ENCODE measurements at regions not wholly inside any gene's neighbourhood (a gene's known extent, or its start where the extent isn't known, plus 50 kb on each side); places are given as distances from the start of the nearest gene placed in this dataset.

DNA sequence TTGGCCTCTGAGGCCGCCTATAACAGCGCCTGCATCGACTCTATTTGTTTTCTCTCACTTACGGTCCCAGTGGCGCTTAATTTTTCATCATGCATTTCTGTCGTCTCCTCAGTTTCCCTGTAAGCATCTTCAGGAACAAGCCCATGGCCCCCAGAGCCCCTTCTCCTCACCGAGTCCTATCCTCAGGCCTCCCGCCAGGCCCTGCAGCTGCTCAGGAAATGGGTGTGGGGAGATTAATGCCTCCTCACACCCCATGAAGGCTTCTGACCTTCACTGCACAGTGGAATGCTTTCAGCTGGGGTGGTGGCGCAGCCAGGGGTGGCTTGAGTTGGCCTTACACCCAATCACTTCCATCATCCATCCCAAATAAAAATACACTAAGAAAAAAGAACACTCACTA is 260.4 kb downstream of the FAM43A start:
- Mint-ChIP-seq H3K9me3 (peaks cover 4% of the 10 kb centered on the region; the same call in 1 of the 3 replicates), H3K4me1 (peaks cover 11% of the 10 kb centered on the region), H3K27me3 (ENCODE audit: insufficient read depth, low read depth, poor library complexity) (peaks cover 6% of the 10 kb centered on the region), H3K36me3 (ENCODE audit: low read depth) (no peaks in the 10 kb centered on the region), H3K4me3 (no peak overlapping the region), H3K27ac (no peak overlapping the region)
- no peaks in the 10 kb centered on the region for H3K27me3 ChIP-seq (ENCODE audit: insufficient read depth)
- no peak overlapping the region for H3K4me2 ChIP-seq
- H4K20me1 ChIP-seq (replicated peaks; ENCODE audit: insufficient read depth), result no peaks in the 10 kb centered on the region; the same call in 1 of the 2 replicates
- H3K4me1 ChIP-seq (ENCODE audit: insufficient read depth), result no peaks in the 10 kb centered on the region
- no peak overlapping the region for H3K4me3 ChIP-seq
- 0 out of 2 replicates have a peak overlapping the region, but pooled peaks have one; percentile 56 for H2AFZ ChIP-seq
- no peaks in the 10 kb centered on the region for H3K79me2 ChIP-seq (replicated peaks; ENCODE audit: insufficient read depth)
- no peaks in the 10 kb centered on the region for H3K36me3 ChIP-seq (ENCODE audit: insufficient read depth)
- H3F3A ChIP-seq (replicated peaks; ENCODE audit: low read depth), result no peaks in the 10 kb centered on the region
- no peaks in the 10 kb centered on the region for H3K9me2 ChIP-seq (ENCODE audit: insufficient read depth)
- no peak overlapping the region for H3K27ac ChIP-seq (ENCODE audit: low read depth)
- no peak for ATAC-seq
- DNase-seq (ENCODE audit: low spot score), result no peak
- no peak for TF ChIP-seq EZH2 (IDR thresholded peaks at IDR 0.05; ENCODE audit: low read depth, unreplicated experiment)
- TF ChIP-seq, protein P1, sequence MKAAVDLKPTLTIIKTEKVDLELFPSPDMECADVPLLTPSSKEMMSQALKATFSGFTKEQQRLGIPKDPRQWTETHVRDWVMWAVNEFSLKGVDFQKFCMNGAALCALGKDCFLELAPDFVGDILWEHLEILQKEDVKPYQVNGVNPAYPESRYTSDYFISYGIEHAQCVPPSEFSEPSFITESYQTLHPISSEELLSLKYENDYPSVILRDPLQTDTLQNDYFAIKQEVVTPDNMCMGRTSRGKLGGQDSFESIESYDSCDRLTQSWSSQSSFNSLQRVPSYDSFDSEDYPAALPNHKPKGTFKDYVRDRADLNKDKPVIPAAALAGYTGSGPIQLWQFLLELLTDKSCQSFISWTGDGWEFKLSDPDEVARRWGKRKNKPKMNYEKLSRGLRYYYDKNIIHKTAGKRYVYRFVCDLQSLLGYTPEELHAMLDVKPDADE (IDR thresholded peaks at IDR 0.05), result no peak
- no peak for TF ChIP-seq NANOG (IDR thresholded peaks at IDR 0.05; ENCODE audit: borderline replicate concordance)
- TF ChIP-seq ZNF331 (CRISPR knock-in tag; IDR thresholded peaks at IDR 0.05; ENCODE audit: low read depth), result no peak
- TF ChIP-seq STAT1 (IDR thresholded peaks at IDR 0.05; ENCODE audit: unreplicated experiment), result no peak
- TF ChIP-seq, protein P2, sequence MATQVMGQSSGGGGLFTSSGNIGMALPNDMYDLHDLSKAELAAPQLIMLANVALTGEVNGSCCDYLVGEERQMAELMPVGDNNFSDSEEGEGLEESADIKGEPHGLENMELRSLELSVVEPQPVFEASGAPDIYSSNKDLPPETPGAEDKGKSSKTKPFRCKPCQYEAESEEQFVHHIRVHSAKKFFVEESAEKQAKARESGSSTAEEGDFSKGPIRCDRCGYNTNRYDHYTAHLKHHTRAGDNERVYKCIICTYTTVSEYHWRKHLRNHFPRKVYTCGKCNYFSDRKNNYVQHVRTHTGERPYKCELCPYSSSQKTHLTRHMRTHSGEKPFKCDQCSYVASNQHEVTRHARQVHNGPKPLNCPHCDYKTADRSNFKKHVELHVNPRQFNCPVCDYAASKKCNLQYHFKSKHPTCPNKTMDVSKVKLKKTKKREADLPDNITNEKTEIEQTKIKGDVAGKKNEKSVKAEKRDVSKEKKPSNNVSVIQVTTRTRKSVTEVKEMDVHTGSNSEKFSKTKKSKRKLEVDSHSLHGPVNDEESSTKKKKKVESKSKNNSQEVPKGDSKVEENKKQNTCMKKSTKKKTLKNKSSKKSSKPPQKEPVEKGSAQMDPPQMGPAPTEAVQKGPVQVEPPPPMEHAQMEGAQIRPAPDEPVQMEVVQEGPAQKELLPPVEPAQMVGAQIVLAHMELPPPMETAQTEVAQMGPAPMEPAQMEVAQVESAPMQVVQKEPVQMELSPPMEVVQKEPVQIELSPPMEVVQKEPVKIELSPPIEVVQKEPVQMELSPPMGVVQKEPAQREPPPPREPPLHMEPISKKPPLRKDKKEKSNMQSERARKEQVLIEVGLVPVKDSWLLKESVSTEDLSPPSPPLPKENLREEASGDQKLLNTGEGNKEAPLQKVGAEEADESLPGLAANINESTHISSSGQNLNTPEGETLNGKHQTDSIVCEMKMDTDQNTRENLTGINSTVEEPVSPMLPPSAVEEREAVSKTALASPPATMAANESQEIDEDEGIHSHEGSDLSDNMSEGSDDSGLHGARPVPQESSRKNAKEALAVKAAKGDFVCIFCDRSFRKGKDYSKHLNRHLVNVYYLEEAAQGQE (IDR thresholded peaks at IDR 0.05; ENCODE audit: unreplicated experiment), result no peak
- TF ChIP-seq EZH2phosphoT487 (IDR thresholded peaks at IDR 0.05; ENCODE audit: unreplicated experiment), result no peak
- TF ChIP-seq JUNB (IDR thresholded peaks at IDR 0.05; ENCODE audit: unreplicated experiment), result no peak
- TF ChIP-seq ZNF114 (CRISPR knock-in tag; IDR thresholded peaks at IDR 0.05), result no peak
- TF ChIP-seq, protein P3, sequence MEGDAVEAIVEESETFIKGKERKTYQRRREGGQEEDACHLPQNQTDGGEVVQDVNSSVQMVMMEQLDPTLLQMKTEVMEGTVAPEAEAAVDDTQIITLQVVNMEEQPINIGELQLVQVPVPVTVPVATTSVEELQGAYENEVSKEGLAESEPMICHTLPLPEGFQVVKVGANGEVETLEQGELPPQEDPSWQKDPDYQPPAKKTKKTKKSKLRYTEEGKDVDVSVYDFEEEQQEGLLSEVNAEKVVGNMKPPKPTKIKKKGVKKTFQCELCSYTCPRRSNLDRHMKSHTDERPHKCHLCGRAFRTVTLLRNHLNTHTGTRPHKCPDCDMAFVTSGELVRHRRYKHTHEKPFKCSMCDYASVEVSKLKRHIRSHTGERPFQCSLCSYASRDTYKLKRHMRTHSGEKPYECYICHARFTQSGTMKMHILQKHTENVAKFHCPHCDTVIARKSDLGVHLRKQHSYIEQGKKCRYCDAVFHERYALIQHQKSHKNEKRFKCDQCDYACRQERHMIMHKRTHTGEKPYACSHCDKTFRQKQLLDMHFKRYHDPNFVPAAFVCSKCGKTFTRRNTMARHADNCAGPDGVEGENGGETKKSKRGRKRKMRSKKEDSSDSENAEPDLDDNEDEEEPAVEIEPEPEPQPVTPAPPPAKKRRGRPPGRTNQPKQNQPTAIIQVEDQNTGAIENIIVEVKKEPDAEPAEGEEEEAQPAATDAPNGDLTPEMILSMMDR (conservative IDR thresholded peaks at IDR 0.05; ENCODE audit: low read depth in 2 of 2), result no peak
- TF ChIP-seq POLR2AphosphoS5 (IDR thresholded peaks at IDR 0.05; ENCODE audit: low read depth), result no peak
- no peak for TF ChIP-seq CREB1 (CRISPR knock-in tag; IDR thresholded peaks at IDR 0.05; ENCODE audit: low read depth)
- TF ChIP-seq, protein P4, sequence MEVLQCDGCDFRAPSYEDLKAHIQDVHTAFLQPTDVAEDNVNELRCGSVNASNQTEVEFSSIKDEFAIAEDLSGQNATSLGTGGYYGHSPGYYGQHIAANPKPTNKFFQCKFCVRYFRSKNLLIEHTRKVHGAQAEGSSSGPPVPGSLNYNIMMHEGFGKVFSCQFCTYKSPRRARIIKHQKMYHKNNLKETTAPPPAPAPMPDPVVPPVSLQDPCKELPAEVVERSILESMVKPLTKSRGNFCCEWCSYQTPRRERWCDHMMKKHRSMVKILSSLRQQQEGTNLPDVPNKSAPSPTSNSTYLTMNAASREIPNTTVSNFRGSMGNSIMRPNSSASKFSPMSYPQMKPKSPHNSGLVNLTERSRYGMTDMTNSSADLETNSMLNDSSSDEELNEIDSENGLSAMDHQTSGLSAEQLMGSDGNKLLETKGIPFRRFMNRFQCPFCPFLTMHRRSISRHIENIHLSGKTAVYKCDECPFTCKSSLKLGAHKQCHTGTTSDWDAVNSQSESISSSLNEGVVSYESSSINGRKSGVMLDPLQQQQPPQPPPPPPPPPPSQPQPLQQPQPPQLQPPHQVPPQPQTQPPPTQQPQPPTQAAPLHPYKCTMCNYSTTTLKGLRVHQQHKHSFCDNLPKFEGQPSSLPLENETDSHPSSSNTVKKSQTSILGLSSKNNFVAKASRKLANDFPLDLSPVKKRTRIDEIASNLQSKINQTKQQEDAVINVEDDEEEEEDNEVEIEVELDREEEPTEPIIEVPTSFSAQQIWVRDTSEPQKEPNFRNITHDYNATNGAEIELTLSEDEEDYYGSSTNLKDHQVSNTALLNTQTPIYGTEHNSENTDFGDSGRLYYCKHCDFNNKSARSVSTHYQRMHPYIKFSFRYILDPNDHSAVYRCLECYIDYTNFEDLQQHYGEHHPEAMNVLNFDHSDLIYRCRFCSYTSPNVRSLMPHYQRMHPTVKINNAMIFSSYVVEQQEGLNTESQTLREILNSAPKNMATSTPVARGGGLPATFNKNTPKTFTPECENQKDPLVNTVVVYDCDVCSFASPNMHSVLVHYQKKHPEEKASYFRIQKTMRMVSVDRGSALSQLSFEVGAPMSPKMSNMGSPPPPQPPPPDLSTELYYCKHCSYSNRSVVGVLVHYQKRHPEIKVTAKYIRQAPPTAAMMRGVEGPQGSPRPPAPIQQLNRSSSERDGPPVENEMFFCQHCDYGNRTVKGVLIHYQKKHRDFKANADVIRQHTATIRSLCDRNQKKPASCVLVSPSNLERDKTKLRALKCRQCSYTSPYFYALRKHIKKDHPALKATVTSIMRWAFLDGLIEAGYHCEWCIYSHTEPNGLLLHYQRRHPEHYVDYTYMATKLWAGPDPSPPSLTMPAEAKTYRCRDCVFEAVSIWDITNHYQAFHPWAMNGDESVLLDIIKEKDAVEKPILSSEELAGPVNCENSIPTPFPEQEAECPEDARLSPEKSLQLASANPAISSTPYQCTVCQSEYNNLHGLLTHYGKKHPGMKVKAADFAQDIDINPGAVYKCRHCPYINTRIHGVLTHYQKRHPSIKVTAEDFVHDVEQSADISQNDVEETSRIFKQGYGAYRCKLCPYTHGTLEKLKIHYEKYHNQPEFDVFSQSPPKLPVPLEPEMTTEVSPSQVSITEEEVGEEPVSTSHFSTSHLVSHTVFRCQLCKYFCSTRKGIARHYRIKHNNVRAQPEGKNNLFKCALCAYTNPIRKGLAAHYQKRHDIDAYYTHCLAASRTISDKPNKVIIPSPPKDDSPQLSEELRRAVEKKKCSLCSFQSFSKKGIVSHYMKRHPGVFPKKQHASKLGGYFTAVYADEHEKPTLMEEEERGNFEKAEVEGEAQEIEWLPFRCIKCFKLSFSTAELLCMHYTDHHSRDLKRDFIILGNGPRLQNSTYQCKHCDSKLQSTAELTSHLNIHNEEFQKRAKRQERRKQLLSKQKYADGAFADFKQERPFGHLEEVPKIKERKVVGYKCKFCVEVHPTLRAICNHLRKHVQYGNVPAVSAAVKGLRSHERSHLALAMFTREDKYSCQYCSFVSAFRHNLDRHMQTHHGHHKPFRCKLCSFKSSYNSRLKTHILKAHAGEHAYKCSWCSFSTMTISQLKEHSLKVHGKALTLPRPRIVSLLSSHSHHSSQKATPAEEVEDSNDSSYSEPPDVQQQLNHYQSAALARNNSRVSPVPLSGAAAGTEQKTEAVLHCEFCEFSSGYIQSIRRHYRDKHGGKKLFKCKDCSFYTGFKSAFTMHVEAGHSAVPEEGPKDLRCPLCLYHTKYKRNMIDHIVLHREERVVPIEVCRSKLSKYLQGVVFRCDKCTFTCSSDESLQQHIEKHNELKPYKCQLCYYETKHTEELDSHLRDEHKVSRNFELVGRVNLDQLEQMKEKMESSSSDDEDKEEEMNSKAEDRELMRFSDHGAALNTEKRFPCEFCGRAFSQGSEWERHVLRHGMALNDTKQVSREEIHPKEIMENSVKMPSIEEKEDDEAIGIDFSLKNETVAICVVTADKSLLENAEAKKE (CRISPR knock-in tag; IDR thresholded peaks at IDR 0.05), result no peak

Measured in GM23338 (cell line).